Large intestine (tissue), 3 donors: ENCODE measurements at regions not wholly inside any gene's neighbourhood (a gene's known extent, or its start where the extent isn't known, plus 50 kb on each side); places are given as distances from the start of the nearest gene placed in this dataset.
"Not testable (repeated sequence)": the region's sequence is repeated elsewhere in the genome, so short reads cannot be mapped to it uniquely, and the experiment has no call there.

Experiments
- DNase-seq, 2 donors: peaks; one replicate each; pipeline versions ENCODE4 v3.0.0 to v3.0.0-alpha.2; 2013
- H3K27ac ChIP-seq: one replicate; pipeline ENCODE4 v1.5.1; 2013; ENCODE audit warnings: low read length
- H3K27me3 ChIP-seq: 2 replicates; pipeline ENCODE4 v1.6.1; 2013; ENCODE audit warnings: low read length; ENCODE audit not compliant: control insufficient read depth, insufficient read depth
- H3K36me3 ChIP-seq: 2 replicates; pipeline ENCODE4 v1.6.1; 2013; ENCODE audit warnings: low read length; ENCODE audit not compliant: control insufficient read depth, insufficient read depth
- H3K4me1 ChIP-seq: one replicate; pipeline ENCODE4 v1.6.1; 2013; ENCODE audit warnings: low read length; ENCODE audit not compliant: control insufficient read depth, insufficient read depth
- H3K4me3 ChIP-seq: one replicate; pipeline ENCODE4 v1.5.1; 2013; ENCODE audit warnings: low read length
- H3K9me3 ChIP-seq: one replicate; pipeline ENCODE4 v1.6.1; 2013; ENCODE audit warnings: mild to moderate bottlenecking, low read depth, low read length, moderate library complexity; ENCODE audit not compliant: control insufficient read depth
- WGBS: methylation state at CpG from one replicate; pipeline ENCODE4 v1.1.5; 2013; ENCODE audit warnings: low lambda C conversion rate; ENCODE audit not compliant: insufficient coverage; 5-methylcytosine and 5-hydroxymethylcytosine counted together

- Histone ChIP-seq H3K4me1 (no peaks in the 10 kb centered on the region), H3K36me3 (no peaks in the 10 kb centered on the region), H3K27ac (no peak overlapping the region), H3K27me3 (peaks cover 5% of the 10 kb centered on the region), H3K4me3 (no peak overlapping the region), H3K9me3 (no peaks in the 10 kb centered on the region)
- no peak for DNase-seq
- no CpG with 5 or more reads among the region's 2 CpGs for WGBS
Measured at GRCh38 chr2:176424746-176425145, 155.5 kb downstream of the MTX2 start.

- peaks cover 5% of the 10 kb centered on the region for H3K27me3 ChIP-seq
- no peak for DNase-seq
- H3K27ac ChIP-seq = no peak overlapping the region
- no peak overlapping the region for H3K4me3 ChIP-seq
- WGBS = 83% methylated on average over 1 of the region's 2 CpGs
- H3K4me1 ChIP-seq = no peaks in the 10 kb centered on the region
- no peaks in the 10 kb centered on the region for H3K36me3 ChIP-seq
- no peaks in the 10 kb centered on the region for H3K9me3 ChIP-seq
Measured at GRCh38 chr2:176427549-176427948, 158.3 kb downstream of the MTX2 start.

GRCh38 chr2:176428944-176429469 lies 159.8 kb downstream of the MTX2 start:
- not testable (repeated sequence) for H3K27ac ChIP-seq, H3K4me3 ChIP-seq

GRCh38 chr2:176432434-176432833 lies 163.2 kb downstream of the MTX2 start:
- Histone ChIP-seq H3K4me3 (no peak overlapping the region), H3K9me3 (no peaks in the 10 kb centered on the region), H3K36me3 (no peaks in the 10 kb centered on the region), H3K27ac (no peak overlapping the region), H3K27me3 (peaks cover 2% of the 10 kb centered on the region), H3K4me1 (no peaks in the 10 kb centered on the region)
- WGBS = no CpG with 5 or more reads among the region's 2 CpGs
- DNase-seq = no peak

More at GRCh38 chr2:176428944-176429469, 159.8 kb downstream of the MTX2 start:
- H3K27me3 ChIP-seq, H3K36me3 ChIP-seq, DNase-seq, H3K9me3 ChIP-seq, H3K4me1 ChIP-seq: not testable (repeated sequence)
- WGBS = no CpG with 5 or more reads among the region's 5 CpGs

DNA sequence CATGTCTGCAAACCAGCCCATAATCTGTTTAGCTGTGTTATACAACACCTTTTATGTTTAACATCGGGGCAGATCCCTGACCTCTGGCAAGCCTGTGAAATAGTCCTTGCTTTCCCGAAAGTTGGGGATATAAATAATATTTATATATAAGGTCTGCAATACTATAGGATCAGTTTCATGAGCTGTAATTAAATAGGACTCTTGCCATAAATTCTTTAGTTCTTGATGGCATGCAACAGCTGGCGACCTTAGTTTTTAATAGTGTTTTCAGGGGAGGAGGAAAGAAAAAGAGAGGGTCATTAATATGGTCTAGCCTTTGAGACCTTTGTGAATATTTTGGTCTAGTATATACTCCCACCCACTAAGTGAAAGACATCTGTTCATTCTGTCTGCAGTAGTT lies 166.5 kb downstream of the MTX2 start:
- Histone ChIP-seq H3K4me1 (no peaks in the 10 kb centered on the region), H3K27me3 (no peaks in the 10 kb centered on the region), H3K9me3 (no peaks in the 10 kb centered on the region), H3K36me3 (no peaks in the 10 kb centered on the region), H3K4me3 (no peak overlapping the region), H3K27ac (no peak overlapping the region)
- WGBS = no CpG with 5 or more reads among the region's 3 CpGs
- DNase-seq = no peak

GRCh38 chr2:176443946-176444345 lies 174.7 kb downstream of the MTX2 start:
- no peak for DNase-seq
- no peaks in the 10 kb centered on the region for H3K9me3 ChIP-seq
- no peak overlapping the region for H3K4me3 ChIP-seq
- no peaks in the 10 kb centered on the region for H3K4me1 ChIP-seq
- no peak overlapping the region for H3K27ac ChIP-seq
- 14% methylated on average over 1 of the region's 2 CpGs for WGBS
- no peaks in the 10 kb centered on the region for H3K36me3 ChIP-seq
- H3K27me3 ChIP-seq = no peaks in the 10 kb centered on the region

DNA sequence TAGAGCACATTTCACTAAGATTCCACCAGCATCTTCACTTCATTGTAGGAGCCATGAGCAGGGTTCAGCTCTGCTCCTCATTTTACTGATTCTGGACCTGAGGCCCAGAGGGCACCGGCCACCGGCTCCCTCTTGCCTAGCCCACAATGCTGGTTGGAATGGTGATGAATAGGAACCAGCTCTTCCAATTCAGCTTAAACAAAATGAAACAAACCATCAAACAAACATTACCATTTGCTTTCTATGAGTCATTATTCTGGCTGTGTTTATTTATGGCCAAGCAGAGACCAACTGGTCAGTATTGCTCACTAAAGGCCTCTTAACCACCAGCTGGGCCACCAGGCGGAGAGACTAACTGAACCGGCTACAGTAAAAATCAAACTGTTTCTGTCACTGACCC lies 176.7 kb downstream of the MTX2 start:
- Histone ChIP-seq H3K27ac (no peak overlapping the region), H3K9me3 (no peaks in the 10 kb centered on the region), H3K27me3 (peaks cover 2% of the 10 kb centered on the region), H3K36me3 (no peaks in the 10 kb centered on the region), H3K4me3 (no peak overlapping the region), H3K4me1 (no peaks in the 10 kb centered on the region)
- no peak for DNase-seq
- WGBS = no CpG with 5 or more reads among the region's 4 CpGs

DNA sequence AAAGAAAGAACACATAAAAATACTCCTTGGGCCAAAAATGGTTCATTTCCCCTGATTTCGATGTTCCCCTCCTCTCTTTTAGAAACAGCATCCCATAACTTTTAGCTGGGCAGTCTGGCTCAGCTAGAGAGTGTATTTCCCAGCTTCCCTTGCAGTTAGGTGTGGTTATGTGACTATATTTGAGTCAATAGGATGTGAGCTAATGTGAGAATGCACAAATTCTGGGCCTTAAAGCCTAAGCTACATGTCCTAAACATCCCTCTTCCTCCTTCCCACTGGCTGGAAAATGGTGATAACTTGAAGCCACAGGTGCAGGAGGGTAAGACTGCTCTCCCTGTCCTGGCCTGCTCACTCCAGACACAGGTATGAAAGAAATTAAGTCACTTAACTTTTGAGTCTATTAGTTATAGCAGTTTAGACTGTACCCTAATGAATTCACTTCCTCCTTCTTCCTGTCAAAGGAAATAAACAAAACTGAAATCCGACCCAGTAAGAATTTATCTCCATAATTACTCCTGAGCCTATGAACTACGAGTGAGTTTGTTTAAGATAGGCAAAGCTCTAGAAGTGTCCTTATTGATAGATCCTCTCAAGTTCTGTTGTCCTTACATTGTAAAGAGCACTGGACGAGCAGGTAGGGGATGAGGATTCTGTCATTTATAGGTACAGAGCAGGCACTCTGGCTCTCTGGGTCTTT lies 177.6 kb downstream of the MTX2 start:
- Histone ChIP-seq H3K27me3 (peaks cover 2% of the 10 kb centered on the region), H3K27ac (no peak overlapping the region), H3K36me3 (no peaks in the 10 kb centered on the region), H3K9me3 (no peaks in the 10 kb centered on the region), H3K4me3 (no peak overlapping the region), H3K4me1 (no peaks in the 10 kb centered on the region)
- WGBS = no CpG with 5 or more reads among the region's 4 CpGs
- no peak for DNase-seq

- DNase-seq = no peak
Measured at GRCh38 chr2:176447616-176448015, 178.4 kb downstream of the MTX2 start.

GRCh38 chr2:176449852-176450251 lies 180.6 kb downstream of the MTX2 start:
- 40% methylated on average over 1 of the region's 3 CpGs for WGBS
- Histone ChIP-seq H3K27ac (no peak overlapping the region), H3K4me3 (no peak overlapping the region), H3K27me3 (peaks cover 2% of the 10 kb centered on the region), H3K4me1 (no peaks in the 10 kb centered on the region), H3K36me3 (no peaks in the 10 kb centered on the region), H3K9me3 (no peaks in the 10 kb centered on the region)
- DNase-seq = no peak

More at GRCh38 chr2:176447616-176448015, 178.4 kb downstream of the MTX2 start:
- Histone ChIP-seq H3K36me3 (no peaks in the 10 kb centered on the region), H3K27me3 (peaks cover 2% of the 10 kb centered on the region), H3K27ac (no peak overlapping the region), H3K4me3 (no peak overlapping the region), H3K9me3 (no peaks in the 10 kb centered on the region), H3K4me1 (no peaks in the 10 kb centered on the region)
- WGBS = no CpG with 5 or more reads among the region's 1 CpG

DNA sequence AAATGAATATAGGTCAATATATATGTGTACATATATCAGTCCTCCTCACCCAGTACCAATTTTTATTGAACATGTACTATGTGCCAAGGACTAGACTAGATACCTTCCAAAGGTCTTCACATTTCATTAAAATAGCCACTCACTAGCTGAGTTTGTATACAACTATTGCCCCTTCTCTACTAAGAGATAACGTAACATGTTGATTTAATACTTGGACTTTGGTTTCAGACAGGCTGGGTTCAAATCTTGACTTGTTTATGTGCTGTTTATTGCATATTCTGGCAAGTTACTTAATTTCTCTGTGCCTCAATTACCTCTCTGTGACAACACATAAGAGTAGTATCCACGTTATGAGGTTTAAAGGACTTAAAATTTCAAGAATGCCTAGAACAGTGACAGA lies 184.5 kb downstream of the MTX2 start:
- no peaks in the 10 kb centered on the region for H3K9me3 ChIP-seq
- no CpG with 5 or more reads among the region's 2 CpGs for WGBS
- H3K4me3 ChIP-seq = no peak overlapping the region
- DNase-seq = no peak
- H3K4me1 ChIP-seq = no peaks in the 10 kb centered on the region
- no peak overlapping the region for H3K27ac ChIP-seq
- H3K27me3 ChIP-seq = peaks cover 14% of the 10 kb centered on the region
- no peaks in the 10 kb centered on the region for H3K36me3 ChIP-seq
